ENCODE measurements at regions not wholly inside any gene's neighbourhood (a gene's known extent, or its start where the extent isn't known, plus 50 kb on each side); places are given as distances from the start of the nearest gene placed in this dataset.

GRCh38 chr10:29924436-29924835 is 134.9 kb downstream of the JCAD start:
- no peak for DNase-seq

GRCh38 chr10:29923416-29923965 is 135.9 kb downstream of the JCAD start:
- DNase-seq, result no peak

- no peak for DNase-seq
These were observed 136.5 kb downstream of the JCAD start for GRCh38 chr10:29922892-29923291.

- no peak for DNase-seq
These were observed 137.2 kb downstream of the JCAD start for GRCh38 chr10:29922226-29922625.

GRCh38 chr10:29921071-29921446 is 138.3 kb downstream of the JCAD start:
- DNase-seq, result no peak

GRCh38 chr10:29920408-29921070 is 138.8 kb downstream of the JCAD start:
- no peak for DNase-seq

GRCh38 chr10:29918623-29919400 is 140.6 kb downstream of the JCAD start:
- DNase-seq, result no peak

GRCh38 chr10:29917311-29917710 is 142.1 kb downstream of the JCAD start:
- no peak for DNase-seq

GRCh38 chr10:29916669-29917068 is 142.7 kb downstream of the JCAD start:
- DNase-seq, result no peak

- no peak for DNase-seq
These were observed 144.2 kb downstream of the JCAD start for GRCh38 chr10:29914986-29915785.

GRCh38 chr10:29908962-29909361 is 150.4 kb downstream of the JCAD start:
- DNase-seq, result no peak

- no peak for DNase-seq
These were observed 158.5 kb downstream of the JCAD start for GRCh38 chr10:29900865-29901264.

- no peak for DNase-seq
These were observed 161.2 kb downstream of the JCAD start for GRCh38 chr10:29897999-29898716.

GRCh38 chr10:29897430-29897829 is 162.0 kb downstream of the JCAD start:
- DNase-seq, result no peak

GRCh38 chr10:29896053-29896452 is 163.3 kb downstream of the JCAD start:
- no peak for DNase-seq

GRCh38 chr10:29895456-29895855 is 163.9 kb downstream of the JCAD start:
- DNase-seq, result no peak

- no peak for DNase-seq
These were observed 171.1 kb downstream of the JCAD start for GRCh38 chr10:29888321-29888720.

- no peak for DNase-seq
These were observed 173.1 kb downstream of the JCAD start for GRCh38 chr10:29886299-29886698.

GRCh38 chr10:29883231-29883630 is 176.2 kb downstream of the JCAD start:
- DNase-seq, result no peak

GRCh38 chr10:29882766-29883165 is 176.6 kb downstream of the JCAD start:
- DNase-seq, result no peak

- DNase-seq, result no peak
These were observed 177.6 kb downstream of the JCAD start for GRCh38 chr10:29881811-29882210.

GRCh38 chr10:29881336-29881771 is 178.0 kb downstream of the JCAD start:
- DNase-seq, result no peak

GRCh38 chr10:29880856-29881255 is 178.5 kb downstream of the JCAD start:
- DNase-seq, result no peak

Measured in CD4-positive, alpha-beta T cell treated with Interferon gamma for 1 hour (primary cell).